ENCODE measurements at regions not wholly inside any gene's neighbourhood (a gene's known extent, or its start where the extent isn't known, plus 50 kb on each side); places are given as distances from the start of the nearest gene placed in this dataset.

- no peak for TF ChIP-seq CTCF (IDR thresholded peaks at IDR 0.05)
Measured at GRCh38 chr19:5290336-5291262, 50.0 kb downstream of the PTPRS start.

GRCh38 chr19:5289060-5289990 lies 51.3 kb downstream of the PTPRS start:
- no peak overlapping the region for H3K4me3 ChIP-seq (replicated peaks in 1 of 3; ENCODE audit: low read depth in 2 of 3, low read length in 3 of 3)
- no peak overlapping the region for H3K4me3 Mint-ChIP-seq
- H3K36me3 ChIP-seq (replicated peaks in 1 of 2; ENCODE audit: control insufficient read depth in 1 of 2, insufficient read depth in 2 of 2, low read length in 2 of 2): no peaks in the 10 kb centered on the region
- intact Hi-C loops (cut with micrococcal nuclease): no loop called here
- H3K27ac ChIP-seq (ENCODE audit: low read depth in 1 of 2, low read length in 2 of 2): no peak overlapping the region
- TF ChIP-seq CTCF (IDR thresholded peaks at IDR 0.05): no peak
- peaks cover 0 to 6% (median 2%) of the 10 kb centered on the region in 7 donors for H3K9me3 Mint-ChIP-seq
- no peak overlapping the region for H3K27ac Mint-ChIP-seq
- DNase-seq: no peak
- WGBS (ENCODE audit: insufficient coverage): 90% methylated on average over 12 of the region's 18 CpGs
- peaks cover 9% of the 10 kb centered on the region for H3K4me1 Mint-ChIP-seq
- H3K27me3 Mint-ChIP-seq (ENCODE audit: low read depth in 3 of 3): peaks cover 28 to 33% (median 33%) of the 10 kb centered on the region in 3 donors
- no peak overlapping the region for H3K4me2 ChIP-seq (replicated peaks; ENCODE audit: extremely low read depth, low read length, poor library complexity, severe bottlenecking)
- H4K20me1 ChIP-seq (ENCODE audit: insufficient read depth, low read length): no peaks in the 10 kb centered on the region
- no peaks in the 10 kb centered on the region for H3K36me3 Mint-ChIP-seq
- no peaks in the 10 kb centered on the region for H3K9me3 ChIP-seq (replicated peaks in 1 of 2; ENCODE audit: control insufficient read depth in 1 of 2, insufficient read depth in 1 of 2, low read length in 2 of 2)
- H3K79me2 ChIP-seq (ENCODE audit: insufficient read depth, low read length): no peaks in the 10 kb centered on the region
- H3K27me3 ChIP-seq (ENCODE audit: control insufficient read depth in 2 of 2, insufficient read depth in 2 of 2, low read length in 2 of 2): peaks cover 5 to 20% of the 10 kb centered on the region in 2 donors
- H2AFZ ChIP-seq (ENCODE audit: insufficient read depth, low read depth, low read length, poor library complexity, severe bottlenecking): no peak overlapping the region
- H3K4me1 ChIP-seq (ENCODE audit: control insufficient read depth in 1 of 2, insufficient read depth in 2 of 2, low read length in 2 of 2): no peaks in the 10 kb centered on the region
- H3K9ac ChIP-seq (ENCODE audit: insufficient read depth, low read length, poor library complexity, severe bottlenecking): no peak overlapping the region

More at GRCh38 chr19:5290336-5291262, 50.0 kb downstream of the PTPRS start:
- no peak overlapping the region for H3K9ac ChIP-seq (ENCODE audit: insufficient read depth, low read length, poor library complexity, severe bottlenecking)
- Mint-ChIP-seq H3K27ac (no peak overlapping the region), H3K36me3 (no peaks in the 10 kb centered on the region), H3K9me3 (peaks cover 0 to 6% (median 2%) of the 10 kb centered on the region in 7 donors), H3K27me3 (ENCODE audit: low read depth in 3 of 3) (peaks cover 29 to 40% (median 37%) of the 10 kb centered on the region in 3 donors), H3K4me3 (no peak overlapping the region), H3K4me1 (peaks cover 9% of the 10 kb centered on the region)
- intact Hi-C loops (cut with micrococcal nuclease): no loop called here
- DNase-seq: no peak
- no peaks in the 10 kb centered on the region for H3K36me3 ChIP-seq (replicated peaks in 1 of 2; ENCODE audit: control insufficient read depth in 1 of 2, insufficient read depth in 2 of 2, low read length in 2 of 2)
- no peaks in the 10 kb centered on the region for H3K79me2 ChIP-seq (ENCODE audit: insufficient read depth, low read length)
- 92% methylated on average over 24 of the region's 29 CpGs for WGBS (ENCODE audit: insufficient coverage)
- H4K20me1 ChIP-seq (ENCODE audit: insufficient read depth, low read length): no peaks in the 10 kb centered on the region
- H3K9me3 ChIP-seq (replicated peaks in 1 of 2; ENCODE audit: control insufficient read depth in 1 of 2, insufficient read depth in 1 of 2, low read length in 2 of 2): no peaks in the 10 kb centered on the region
- peaks cover 5 to 25% of the 10 kb centered on the region in 2 donors for H3K27me3 ChIP-seq (ENCODE audit: control insufficient read depth in 2 of 2, insufficient read depth in 2 of 2, low read length in 2 of 2)
- no peaks in the 10 kb centered on the region for H3K4me1 ChIP-seq (ENCODE audit: control insufficient read depth in 1 of 2, insufficient read depth in 2 of 2, low read length in 2 of 2)
- no peak overlapping the region for H3K4me2 ChIP-seq (replicated peaks; ENCODE audit: extremely low read depth, low read length, poor library complexity, severe bottlenecking)
- no peak overlapping the region for H3K4me3 ChIP-seq (replicated peaks in 1 of 3; ENCODE audit: low read depth in 2 of 3, low read length in 3 of 3)
- H2AFZ ChIP-seq (ENCODE audit: insufficient read depth, low read depth, low read length, poor library complexity, severe bottlenecking): no peak overlapping the region
- H3K27ac ChIP-seq (ENCODE audit: low read depth in 1 of 2, low read length in 2 of 2): no peak overlapping the region

Measured in CD14-positive monocyte (primary cell).